ENCODE measurements at regions not wholly inside any gene's neighbourhood (a gene's known extent, or its start where the extent isn't known, plus 50 kb on each side); places are given as distances from the start of the nearest gene placed in this dataset.

- DNase-seq = no peak
- Histone ChIP-seq H3K9me3 (no peaks in the 10 kb centered on the region), H3K36me3 (ENCODE audit: low read depth) (no peaks in the 10 kb centered on the region), H3K4me3 (no peak overlapping the region), H3K4me1 (ENCODE audit: low read depth) (no peaks in the 10 kb centered on the region)
- intact Hi-C loops (cut with DNase I, micrococcal nuclease) = no loop called here
- ATAC-seq = no peak
- TF ChIP-seq CTCF (IDR thresholded peaks at IDR 0.05) = no peak
Observed at GRCh38 chr13:40145139-40145538, 489.7 kb downstream of the COG6 start.

DNA sequence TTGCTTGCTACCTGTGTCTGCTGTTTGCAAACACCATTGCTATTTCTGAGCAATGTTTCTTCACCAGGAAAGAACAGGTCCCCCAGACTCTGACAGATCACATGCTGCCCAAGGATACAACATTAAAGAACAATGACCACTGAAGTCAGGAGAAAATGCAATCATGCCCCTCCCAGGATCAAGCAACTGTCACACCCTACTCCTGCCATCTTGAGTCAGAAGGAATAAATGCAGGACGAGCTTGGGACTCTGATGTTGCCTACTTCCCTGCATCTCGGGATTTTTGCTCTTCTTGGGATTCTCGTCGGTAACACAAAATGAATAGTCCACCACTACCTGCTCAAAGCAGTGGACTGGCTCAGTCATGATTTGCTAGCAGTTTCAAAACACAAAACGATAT lies 490.6 kb downstream of the COG6 start:
- no peak for ATAC-seq
- Histone ChIP-seq H3K9me3 (no peaks in the 10 kb centered on the region), H3K4me3 (no peak overlapping the region), H3K4me1 (ENCODE audit: low read depth) (no peaks in the 10 kb centered on the region), H3K36me3 (ENCODE audit: low read depth) (no peaks in the 10 kb centered on the region)
- intact Hi-C loops (cut with DNase I, micrococcal nuclease) = no loop called here
- TF ChIP-seq CTCF (IDR thresholded peaks at IDR 0.05) = no peak
- DNase-seq = no peak

DNA sequence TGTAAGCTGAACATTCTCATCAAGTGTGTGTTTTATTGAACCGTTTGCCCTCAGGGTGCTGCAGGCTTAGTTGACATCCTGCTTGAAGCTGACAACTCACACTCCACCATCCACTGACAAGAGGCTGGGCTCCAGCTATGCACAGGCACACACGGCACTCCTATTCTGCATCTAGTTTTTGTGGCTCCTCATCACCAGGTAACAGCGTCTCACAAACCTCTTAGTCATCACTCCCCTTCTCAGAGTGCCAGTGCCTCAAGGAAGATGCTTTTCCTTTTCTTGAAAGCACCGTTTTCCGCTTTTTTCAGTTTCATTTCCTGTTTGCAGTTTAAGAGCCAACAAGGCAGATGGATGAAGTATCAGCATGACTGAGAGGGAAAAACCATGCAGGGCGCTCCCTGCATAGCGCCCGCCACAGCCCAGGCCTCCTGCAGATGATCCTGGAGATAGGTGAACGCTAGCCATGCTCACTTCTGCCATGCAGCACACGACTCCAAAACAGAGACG lies 491.2 kb downstream of the COG6 start:
- Histone ChIP-seq H3K4me1 (ENCODE audit: low read depth) (no peaks in the 10 kb centered on the region), H3K36me3 (ENCODE audit: low read depth) (no peaks in the 10 kb centered on the region), H3K9me3 (no peaks in the 10 kb centered on the region), H3K4me3 (no peak overlapping the region)
- intact Hi-C loops (cut with DNase I, micrococcal nuclease) = no loop called here
- no peak for ATAC-seq
- TF ChIP-seq CTCF (IDR thresholded peaks at IDR 0.05) = no peak
- DNase-seq = no peak

GRCh38 chr13:40148101-40148500 lies 492.6 kb downstream of the COG6 start:
- H3K4me1 ChIP-seq (ENCODE audit: low read depth) = no peaks in the 10 kb centered on the region
- H3K36me3 ChIP-seq (ENCODE audit: low read depth) = no peaks in the 10 kb centered on the region
- ATAC-seq = no peak
- TF ChIP-seq CTCF (IDR thresholded peaks at IDR 0.05) = no peak
- H3K4me3 ChIP-seq = no peak overlapping the region
- H3K9me3 ChIP-seq = no peaks in the 10 kb centered on the region
- no peak for DNase-seq
- intact Hi-C loops (cut with DNase I, micrococcal nuclease) = no loop called here

DNA sequence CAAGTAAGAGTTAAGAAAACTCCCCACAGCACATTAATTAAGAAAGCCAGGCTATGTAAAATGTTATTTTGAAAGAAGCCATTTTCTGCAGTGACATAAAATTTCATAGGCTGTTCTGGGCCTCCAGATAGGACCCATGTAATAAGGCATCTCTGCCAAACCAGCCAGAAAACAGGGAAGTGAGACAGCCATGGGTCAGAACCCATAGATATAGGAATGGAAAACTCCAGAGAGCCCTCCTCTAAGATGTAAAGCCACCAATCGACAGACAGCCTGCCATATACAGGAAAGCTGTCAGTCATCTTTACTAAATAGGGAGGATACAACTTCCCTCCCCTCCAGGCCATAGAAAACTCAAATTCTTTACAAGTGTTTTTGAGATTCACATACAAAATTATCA lies 493.3 kb downstream of the COG6 start:
- Histone ChIP-seq H3K36me3 (ENCODE audit: low read depth) (no peaks in the 10 kb centered on the region), H3K9me3 (no peaks in the 10 kb centered on the region), H3K4me3 (no peak overlapping the region), H3K4me1 (ENCODE audit: low read depth) (no peaks in the 10 kb centered on the region)
- intact Hi-C loops (cut with DNase I, micrococcal nuclease) = no loop called here
- ATAC-seq (no peak), DNase-seq (no peak)
- no peak for TF ChIP-seq CTCF (IDR thresholded peaks at IDR 0.05)

Measured in mucosa of descending colon (tissue), 3 donors.